ENCODE measurements at regions not wholly inside any gene's neighbourhood (a gene's known extent, or its start where the extent isn't known, plus 50 kb on each side); places are given as distances from the start of the nearest gene placed in this dataset.

GRCh38 chr4:179372242-179372641 lies 1930.0 kb upstream of the AGA start:
- no peak overlapping the region for H3K18ac ChIP-seq (ENCODE audit: low read depth, low read length)
- H4K8ac ChIP-seq (ENCODE audit: low read depth in 2 of 2, low read length in 2 of 2), result no peak overlapping the region
- 100% methylated on average over 1 of the region's 1 CpG; no CpG with 5 or more reads in 1 of the 2 experiments for WGBS, 2 experiments (ENCODE audit: extremely low coverage in 2 of 2, insufficient read length in 1 of 2)
- BruUV-seq (replicated peaks), result no TSS peak
- in situ Hi-C loops (cut with MboI; ENCODE audit: low sequenced_read_pairs), result no loop called here
- no peak overlapping the region for H3K9ac ChIP-seq (ENCODE audit: low read depth, low read length)
- intact Hi-C loops (cut with micrococcal nuclease), result no loop called here
- H2AFZ ChIP-seq (replicated peaks; ENCODE audit: low read length, poor library complexity), result no peak overlapping the region
- no peaks in the 10 kb centered on the region for H3K36me3 ChIP-seq (ENCODE audit: control insufficient read depth, insufficient read depth, low read length)
- ChIA-PET CTCF (no interaction called here), POLR2A (ENCODE audit: unreplicated experiment) (no interaction called here)
- H3K14ac ChIP-seq (replicated peaks; ENCODE audit: low read depth, low read length), result no peak overlapping the region
- H3K56ac ChIP-seq (ENCODE audit: extremely low read depth, insufficient read depth, low read length), result no peak overlapping the region
- no peaks in the 10 kb centered on the region for H3K79me1 ChIP-seq (ENCODE audit: low read depth in 1 of 2, low read length in 2 of 2)
- H2AK9ac ChIP-seq (replicated peaks; ENCODE audit: low read depth, low read length, poor library complexity), result no peak overlapping the region
- dilution Hi-C loops (cut with HindIII; ENCODE audit: low sequenced_read_pairs, unreplicated experiment), result no loop called here
- H4K91ac ChIP-seq (ENCODE audit: insufficient read depth, low read depth, low read length), result no peak overlapping the region
- no peak for DNase-seq
- H3K4ac ChIP-seq (ENCODE audit: low read depth, low read length), result no peak overlapping the region
- no peaks in the 10 kb centered on the region for H3K27me3 ChIP-seq (ENCODE audit: control insufficient read depth, insufficient read depth, low read length)
- H3K4me3 ChIP-seq (ENCODE audit: insufficient read depth, low read depth, low read length), result no peak overlapping the region
- no peak overlapping the region for H2BK15ac ChIP-seq (ENCODE audit: low read depth, low read length)
- 0 out of 2 replicates have a peak, but pooled peaks cover 2% of the 10 kb centered on the region for H3K9me3 ChIP-seq (ENCODE audit: control insufficient read depth, insufficient read depth, low read length)
- H4K5ac ChIP-seq (ENCODE audit: low read depth, low read length), result no peak overlapping the region
- no peaks in the 10 kb centered on the region for H4K20me1 ChIP-seq (ENCODE audit: insufficient read depth, low read length)
- H2BK20ac ChIP-seq (ENCODE audit: low read depth, low read length), result no peak overlapping the region
- H3K9me1 ChIP-seq (ENCODE audit: insufficient read depth, low read length), result no peaks in the 10 kb centered on the region
- no peak overlapping the region for H2AK5ac ChIP-seq (ENCODE audit: low read depth, low read length)
- ATAC-seq (ENCODE audit: low read depth), result no peak
- H3K4me1 ChIP-seq (ENCODE audit: control insufficient read depth, insufficient read depth, low read length), result no peaks in the 10 kb centered on the region
- no peak overlapping the region for H3K23ac ChIP-seq (ENCODE audit: low read depth, low read length)
- TF ChIP-seq USF2 (IDR thresholded peaks at IDR 0.05; ENCODE audit: low read depth, low read length) (no peak), CEBPB (IDR thresholded peaks at IDR 0.05; ENCODE audit: low read depth, low read length) (no peak), RAD21 (IDR thresholded peaks at IDR 0.05; ENCODE audit: low read length) (no peak), POLR2A (IDR thresholded peaks at IDR 0.05; ENCODE audit: low read depth, low read length) (no peak), MXI1 (IDR thresholded peaks at IDR 0.05; ENCODE audit: borderline replicate concordance, low read depth, low read length) (no peak), RCOR1 (IDR thresholded peaks at IDR 0.05; ENCODE audit: insufficient replicate concordance, low read length) (no peak)
- H3K27ac ChIP-seq (ENCODE audit: insufficient read depth, low read length), result no peak overlapping the region
- no peak overlapping the region for H2BK5ac ChIP-seq (ENCODE audit: low read depth, low read length, poor library complexity, severe bottlenecking)
- no peak overlapping the region for H3K4me2 ChIP-seq (ENCODE audit: low read depth, low read length)
- no peak overlapping the region for H2BK120ac ChIP-seq (ENCODE audit: low read depth, low read length)

Data from IMR-90 (cell line).